ENCODE measurements at regions not wholly inside any gene's neighbourhood (a gene's known extent, or its start where the extent isn't known, plus 50 kb on each side); places are given as distances from the start of the nearest gene placed in this dataset.

DNA sequence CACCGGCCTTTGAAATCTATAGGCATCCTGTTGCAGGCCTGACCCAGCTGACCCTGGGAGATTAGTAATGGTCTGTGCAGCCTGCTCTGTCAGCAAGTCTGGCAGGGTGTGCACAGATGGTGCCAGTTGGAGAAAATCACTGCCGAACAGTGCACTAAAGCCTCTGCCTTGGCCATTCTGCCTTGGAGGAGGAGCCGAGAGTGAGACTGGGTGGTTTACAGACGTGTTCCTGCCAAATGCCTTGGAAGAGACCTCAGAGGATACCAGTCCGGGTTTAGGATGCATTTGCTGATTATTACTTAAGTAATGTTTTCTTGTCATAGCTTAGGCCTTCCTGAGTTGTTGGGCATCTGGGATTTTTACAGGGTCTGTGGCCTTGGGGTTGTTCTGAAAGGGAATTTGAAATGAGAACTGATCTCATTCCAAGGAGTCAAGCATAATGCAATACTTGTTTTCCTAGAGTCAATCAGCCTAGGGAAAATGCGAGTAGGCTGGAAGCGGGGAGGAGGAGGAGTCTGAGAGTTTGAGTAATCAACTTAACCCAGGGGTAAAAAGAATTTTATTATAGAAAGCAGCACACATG lies 292.1 kb downstream of the SOX4 start:
- DNase-seq (ENCODE audit: low read depth in 2 of 2) = no peak

DNA sequence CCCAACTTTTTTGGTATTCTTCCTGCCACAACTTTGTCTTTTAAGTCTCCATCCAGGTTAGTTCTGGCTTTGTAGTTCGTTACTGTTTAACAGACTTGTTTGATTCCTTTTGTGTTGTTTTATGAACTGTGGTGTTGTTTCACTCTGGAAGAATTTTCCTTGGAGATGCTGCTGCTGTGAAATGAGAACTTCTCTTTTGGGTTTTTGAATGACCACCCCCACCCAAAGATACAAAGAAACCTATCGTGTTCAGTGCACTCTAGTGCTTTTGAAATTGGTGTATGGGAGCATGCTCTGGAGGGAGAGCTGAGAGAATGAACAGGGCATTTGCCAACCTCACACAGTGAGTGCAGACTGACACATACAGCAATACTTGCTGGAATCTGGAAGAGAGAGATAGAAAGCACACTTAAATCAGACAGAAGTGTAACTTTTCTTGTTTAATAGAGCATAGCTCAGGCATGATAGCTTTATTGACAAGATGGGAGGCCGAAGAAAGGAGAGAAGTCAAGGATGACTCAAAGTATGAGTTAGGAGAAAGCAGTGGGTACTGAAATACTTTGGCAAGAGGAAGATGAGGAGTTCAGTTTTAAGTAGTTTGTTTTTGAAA lies 293.1 kb downstream of the SOX4 start:
- DNase-seq (ENCODE audit: low read depth in 2 of 2) = no peak

DNA sequence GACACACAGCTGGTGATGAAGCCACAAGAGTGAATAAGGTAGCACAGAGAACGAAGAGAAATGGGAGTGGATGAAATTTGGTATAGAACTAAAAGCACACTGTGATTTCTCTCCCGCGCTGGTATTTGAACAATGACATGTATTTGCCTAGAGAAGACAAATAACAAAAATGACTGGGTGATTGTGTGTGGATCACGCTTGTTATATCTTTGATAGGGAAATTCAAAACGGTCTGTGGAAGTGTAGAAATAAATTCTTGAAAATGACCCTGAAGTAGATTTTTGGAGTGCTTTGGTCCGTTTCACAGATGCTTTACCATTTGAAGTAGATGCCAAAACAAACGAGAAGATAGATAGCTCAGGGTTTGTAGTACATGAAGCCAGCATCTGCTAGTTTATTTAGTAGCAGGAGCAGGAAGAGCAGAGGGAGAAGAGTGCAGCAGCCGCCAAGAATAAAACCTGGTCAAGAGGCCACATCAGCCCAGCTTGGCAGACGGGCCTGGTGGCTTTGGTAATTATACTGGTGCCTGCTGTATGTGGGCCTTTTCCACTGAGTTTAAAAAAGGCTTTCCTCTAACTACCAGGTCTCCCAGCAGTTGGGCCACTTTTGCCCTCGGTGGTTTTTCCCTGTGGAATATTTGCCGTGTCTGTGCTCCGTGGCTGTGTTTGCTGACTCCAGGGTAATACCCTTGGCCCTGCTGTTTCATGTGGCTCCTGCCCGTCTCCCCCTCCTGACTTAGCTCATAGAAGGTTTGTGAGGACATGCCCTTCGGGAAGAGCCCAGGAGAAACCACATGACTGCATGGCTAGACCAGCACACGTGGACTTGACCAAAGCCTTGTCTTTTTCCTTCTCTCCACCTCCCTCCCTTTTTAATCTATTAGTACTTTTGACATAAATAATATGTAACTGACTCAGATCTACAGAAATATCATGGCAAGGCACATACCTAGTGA lies 294.0 kb downstream of the SOX4 start:
- DNase-seq (ENCODE audit: low read depth in 2 of 2) = no peak

DNA sequence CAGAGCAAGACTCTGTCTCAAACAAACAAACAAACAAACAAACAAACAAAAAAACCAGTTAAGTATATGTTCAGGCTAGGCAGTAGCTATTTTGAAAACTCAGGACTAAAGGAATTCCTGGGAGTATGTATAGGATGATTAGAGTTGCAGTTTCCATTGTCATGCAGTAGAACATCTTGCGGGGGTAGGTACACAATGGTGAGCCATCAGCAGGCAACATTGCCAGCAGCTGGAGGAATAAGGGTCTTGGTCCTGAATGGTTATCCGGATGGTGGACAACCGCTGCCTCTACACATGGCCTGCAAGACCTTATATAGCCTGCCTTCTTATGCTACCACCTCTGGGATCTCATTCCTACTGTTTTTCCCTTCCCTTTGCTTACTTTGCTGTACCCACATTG lies 297.5 kb downstream of the SOX4 start:
- DNase-seq (ENCODE audit: low read depth in 2 of 2) = no peak

DNA sequence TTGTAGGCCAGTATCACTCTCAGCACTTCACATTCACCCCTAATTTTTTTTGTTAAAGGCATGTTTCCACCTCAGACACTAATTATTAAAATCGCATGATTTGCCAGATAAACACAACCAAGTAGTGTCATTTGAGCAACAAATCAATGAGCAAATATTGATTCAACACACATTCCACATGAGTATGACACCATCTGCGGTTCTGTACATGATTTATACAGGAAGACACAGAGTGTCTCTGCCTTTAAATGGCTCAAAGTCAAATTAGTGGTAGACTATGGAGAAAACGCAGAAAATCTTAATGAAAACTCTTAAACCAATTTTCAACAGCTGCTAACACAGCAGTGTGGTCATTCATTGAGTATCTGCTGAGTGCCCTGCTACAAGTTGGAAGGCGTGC lies 300.2 kb downstream of the SOX4 start:
- DNase-seq (ENCODE audit: low read depth in 2 of 2) = no peak

DNA sequence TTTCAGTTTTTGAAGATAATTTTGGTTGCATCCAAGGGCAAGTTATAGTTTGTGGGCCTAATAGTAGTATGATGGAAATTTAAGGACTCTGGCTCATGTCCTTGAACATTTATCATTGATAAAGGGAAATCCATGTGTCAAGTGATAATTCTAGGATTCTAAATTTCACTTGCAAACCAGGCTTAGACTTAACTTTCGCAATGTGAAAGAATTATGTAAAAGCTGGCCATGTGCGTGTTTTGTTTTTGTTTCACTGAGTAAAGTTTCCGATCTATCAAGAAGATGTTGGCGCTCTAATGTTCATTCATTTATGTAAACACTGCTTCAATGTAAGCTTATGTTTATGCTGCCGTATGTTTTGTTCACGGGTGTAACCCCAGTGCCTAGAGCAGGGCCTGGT lies 302.0 kb downstream of the SOX4 start:
- DNase-seq (ENCODE audit: low read depth in 2 of 2) = no peak

DNA sequence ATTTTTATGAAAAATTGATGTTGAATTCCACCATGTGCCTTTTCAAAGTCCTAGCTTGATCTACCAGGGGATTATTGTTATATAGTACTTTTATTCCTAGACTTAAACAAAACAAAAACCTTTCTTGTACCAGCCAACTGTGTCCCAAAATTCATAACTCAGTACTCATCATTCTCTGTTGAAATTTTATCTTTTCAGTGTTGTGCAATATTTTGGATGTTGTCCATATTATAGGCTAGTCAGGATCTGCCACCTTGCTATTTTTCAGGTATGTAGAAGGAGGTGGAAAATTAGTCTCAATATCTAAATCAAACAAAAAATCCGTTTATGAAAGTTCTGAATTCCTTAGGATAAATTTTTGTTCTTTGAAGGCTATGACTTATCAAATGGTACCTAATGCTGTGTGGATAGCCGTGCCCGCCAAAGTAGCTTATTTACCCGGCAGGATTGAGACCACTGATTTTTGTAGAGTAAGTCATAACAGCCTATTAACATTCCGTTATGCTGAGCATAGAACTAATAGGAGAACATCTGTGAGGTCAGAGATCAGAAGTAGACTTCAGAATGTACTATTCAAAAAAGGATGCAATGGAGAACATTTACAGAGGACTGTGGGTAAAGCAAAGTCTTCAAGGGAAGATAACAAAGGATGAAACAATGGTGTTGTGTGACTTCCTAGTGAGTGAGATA lies 304.7 kb downstream of the SOX4 start:
- DNase-seq (ENCODE audit: low read depth in 2 of 2) = no peak

DNA sequence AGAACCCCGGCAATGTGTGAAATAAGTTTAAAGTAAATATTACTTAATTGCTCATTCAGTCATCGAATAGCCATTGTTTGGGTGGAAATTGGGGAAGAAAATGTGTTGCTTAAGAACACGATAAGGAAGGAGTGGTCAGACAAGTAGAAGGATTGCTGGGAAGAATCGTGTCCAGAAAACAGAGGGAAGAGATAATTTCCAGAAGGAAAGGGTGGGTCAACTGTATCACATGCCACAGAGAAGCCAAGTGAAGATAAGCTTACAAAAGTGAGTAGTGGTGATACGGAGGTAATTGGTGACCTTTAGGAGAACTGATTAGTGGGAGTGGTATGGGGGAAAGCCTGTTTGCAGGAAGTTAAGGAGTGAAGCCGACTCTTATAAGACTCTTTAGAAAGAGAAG lies 306.2 kb downstream of the SOX4 start:
- no peak for DNase-seq (ENCODE audit: low read depth in 2 of 2)

DNA sequence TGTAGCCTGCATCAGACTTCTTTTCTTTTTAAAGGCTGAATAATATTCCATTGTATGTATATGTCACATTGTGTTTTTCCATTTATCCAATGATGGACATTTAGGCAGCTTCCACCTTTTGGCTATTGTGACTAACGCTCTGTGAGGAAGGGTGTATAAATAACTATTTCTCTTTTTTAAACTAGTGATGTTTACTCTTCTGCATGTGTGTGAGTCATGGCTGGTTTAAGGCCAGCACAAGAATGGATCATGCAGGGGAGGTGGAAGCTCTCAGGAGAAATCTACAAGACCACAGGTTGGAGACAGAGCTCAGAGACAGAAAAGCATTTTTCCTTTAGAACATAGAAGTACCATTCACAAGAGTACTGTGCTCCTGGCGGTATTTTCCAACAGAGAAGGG lies 307.2 kb downstream of the SOX4 start:
- no peak for DNase-seq (ENCODE audit: low read depth in 2 of 2)

DNA sequence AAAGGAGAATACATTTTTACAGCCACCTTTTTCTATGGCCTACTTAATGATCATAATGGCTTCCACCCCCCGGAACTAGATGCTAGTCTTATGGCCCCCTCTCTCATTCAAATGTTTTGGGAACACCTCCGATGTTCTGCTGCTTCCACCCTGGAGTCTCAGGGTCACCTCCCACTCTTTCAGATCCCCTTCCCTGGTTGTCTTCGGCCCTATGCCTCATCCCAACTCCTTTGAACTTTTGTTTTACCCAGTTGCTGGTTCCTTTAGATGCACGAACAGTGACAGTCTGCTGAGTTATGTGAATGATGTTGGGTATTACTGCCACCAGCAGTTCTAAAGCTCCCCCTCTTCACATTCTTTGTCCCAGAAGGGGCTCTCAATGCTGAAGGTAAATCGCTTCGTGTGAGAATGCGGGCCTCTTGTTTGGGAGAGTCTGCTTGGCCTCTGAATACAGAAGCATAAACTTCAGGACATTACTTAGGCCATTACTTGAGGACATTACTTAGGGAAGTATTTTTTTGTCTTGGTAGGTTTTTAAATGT lies 309.1 kb downstream of the SOX4 start:
- DNase-seq (ENCODE audit: low read depth in 2 of 2) = no peak

DNA sequence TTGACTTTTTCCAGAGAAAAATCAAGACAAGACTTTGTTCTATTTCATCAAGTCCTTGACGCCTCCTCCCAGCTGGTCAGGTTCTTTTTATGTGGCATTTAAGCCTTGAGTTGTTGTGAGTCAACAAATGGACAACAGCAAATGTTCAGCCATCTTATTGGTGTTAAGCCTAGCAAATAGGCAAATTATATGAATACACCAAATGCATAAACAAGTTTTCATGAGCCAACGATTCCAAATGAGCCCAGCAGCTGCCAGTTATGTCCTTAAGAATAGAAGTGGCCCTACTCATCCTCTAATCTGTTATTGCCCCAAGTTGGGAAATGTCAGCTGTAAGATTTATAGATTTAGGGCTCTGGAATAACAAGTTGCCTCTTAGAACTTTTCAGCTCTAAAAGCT lies 312.0 kb downstream of the SOX4 start:
- DNase-seq (ENCODE audit: low read depth in 2 of 2) = no peak

DNA sequence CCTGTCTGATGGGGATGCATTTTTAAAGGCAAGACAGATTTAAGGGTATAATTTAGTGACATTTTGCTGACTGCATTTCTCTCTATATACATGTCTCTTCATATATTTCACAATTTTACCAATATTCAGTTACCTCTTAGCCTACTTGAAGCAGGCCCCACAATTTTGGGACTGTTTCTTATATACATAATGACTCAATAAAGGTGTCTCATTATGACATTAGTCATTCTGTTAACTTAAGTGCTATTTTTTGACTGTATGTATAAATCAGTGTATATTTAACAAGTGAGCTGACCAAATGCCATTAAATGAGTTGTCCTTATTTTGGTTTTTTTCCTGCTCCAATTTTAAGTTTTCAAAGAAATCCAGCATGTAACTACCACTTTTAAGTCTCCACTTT lies 313.3 kb downstream of the SOX4 start:
- no peak for DNase-seq (ENCODE audit: low read depth in 2 of 2)

DNA sequence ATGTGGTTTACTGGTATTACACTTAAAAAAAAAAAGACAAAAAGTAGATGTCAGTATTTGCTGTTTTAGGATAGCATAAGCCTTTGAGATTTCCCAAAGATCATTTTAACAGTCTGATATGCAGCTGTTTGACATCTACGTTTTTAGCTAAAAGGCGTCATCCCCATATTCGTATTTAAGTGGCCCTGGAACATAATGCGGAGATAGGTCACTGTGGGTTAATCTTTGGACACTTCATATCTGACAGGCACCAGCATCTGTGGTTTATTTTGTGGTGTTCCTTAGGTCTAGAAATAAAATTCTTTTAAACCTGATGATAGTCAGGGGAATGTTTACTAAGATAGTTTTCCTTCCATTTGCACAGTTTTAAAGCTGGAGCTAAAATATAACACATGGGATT lies 313.7 kb downstream of the SOX4 start:
- no peak for DNase-seq (ENCODE audit: low read depth in 2 of 2)

DNA sequence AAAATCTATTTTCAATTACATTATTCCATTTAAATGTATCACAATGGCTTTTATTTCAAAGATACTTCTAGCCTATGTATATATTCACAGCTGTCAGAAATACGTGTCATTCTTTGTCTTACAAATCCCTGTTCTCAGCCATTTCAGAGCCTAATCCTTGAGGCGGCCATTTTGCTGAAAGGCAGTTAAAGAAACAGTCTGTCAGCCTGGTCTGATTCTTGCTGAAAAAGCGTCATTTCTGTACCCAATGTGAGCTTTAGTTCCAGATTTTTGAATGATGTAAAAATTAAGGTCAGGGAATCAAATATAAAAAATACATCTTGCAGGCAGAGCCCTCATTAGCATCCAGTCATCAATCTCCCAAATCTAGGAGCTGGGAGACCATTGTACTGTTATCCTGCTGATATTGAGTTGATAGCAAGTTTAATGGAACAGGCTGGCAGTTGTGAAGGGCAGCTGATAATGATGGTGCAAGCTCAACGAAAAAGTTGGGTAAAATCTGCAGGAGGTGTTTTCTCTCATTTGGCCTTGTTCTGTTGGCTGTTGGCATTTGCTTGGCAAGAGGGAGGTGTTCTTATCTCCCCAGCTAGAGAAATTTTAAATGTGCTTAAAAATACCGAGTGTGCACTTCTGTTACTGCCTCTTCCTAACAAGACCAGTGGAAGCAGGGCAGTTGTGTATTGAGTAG lies 314.8 kb downstream of the SOX4 start:
- DNase-seq (ENCODE audit: low read depth in 2 of 2) = no peak

DNA sequence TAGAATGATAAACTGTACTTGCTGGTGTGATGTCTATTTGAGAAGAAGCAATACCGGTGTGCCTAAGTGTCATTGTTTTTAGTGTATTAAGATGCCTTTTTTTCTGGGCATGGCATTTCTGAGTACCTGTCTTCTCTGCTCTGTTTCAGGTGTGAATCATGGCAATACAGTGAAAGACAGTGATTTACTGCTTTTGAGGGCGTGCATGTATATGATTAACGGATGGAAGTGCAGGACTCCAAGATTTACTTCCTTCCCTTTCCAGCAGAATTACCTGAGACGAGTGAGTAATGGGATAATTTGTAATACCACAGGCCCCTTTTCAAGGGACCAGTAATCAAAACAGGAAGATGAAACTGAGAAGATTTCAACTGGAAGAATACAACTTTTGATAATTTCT lies 315.8 kb downstream of the SOX4 start:
- no peak for DNase-seq (ENCODE audit: low read depth in 2 of 2)

DNA sequence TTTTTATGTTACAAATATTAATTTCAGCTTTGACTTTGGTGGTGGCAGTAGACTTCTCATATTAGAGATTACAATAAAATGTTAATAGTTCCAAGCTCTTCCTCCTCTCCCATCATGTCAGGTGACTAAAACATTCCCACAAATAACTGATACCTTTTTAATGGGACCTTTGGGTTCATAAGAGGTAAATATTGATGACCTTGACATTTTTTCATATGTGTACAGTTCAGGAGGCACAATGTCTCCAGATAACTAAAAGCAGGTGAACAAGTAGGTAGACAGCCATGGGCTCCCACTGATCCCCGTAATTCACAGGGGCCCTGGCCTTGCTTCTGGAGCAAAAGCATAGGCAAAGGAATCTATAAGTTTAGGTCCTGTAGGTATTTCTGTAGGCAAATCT lies 317.7 kb downstream of the SOX4 start:
- no peak for DNase-seq (ENCODE audit: low read depth in 2 of 2)

DNA sequence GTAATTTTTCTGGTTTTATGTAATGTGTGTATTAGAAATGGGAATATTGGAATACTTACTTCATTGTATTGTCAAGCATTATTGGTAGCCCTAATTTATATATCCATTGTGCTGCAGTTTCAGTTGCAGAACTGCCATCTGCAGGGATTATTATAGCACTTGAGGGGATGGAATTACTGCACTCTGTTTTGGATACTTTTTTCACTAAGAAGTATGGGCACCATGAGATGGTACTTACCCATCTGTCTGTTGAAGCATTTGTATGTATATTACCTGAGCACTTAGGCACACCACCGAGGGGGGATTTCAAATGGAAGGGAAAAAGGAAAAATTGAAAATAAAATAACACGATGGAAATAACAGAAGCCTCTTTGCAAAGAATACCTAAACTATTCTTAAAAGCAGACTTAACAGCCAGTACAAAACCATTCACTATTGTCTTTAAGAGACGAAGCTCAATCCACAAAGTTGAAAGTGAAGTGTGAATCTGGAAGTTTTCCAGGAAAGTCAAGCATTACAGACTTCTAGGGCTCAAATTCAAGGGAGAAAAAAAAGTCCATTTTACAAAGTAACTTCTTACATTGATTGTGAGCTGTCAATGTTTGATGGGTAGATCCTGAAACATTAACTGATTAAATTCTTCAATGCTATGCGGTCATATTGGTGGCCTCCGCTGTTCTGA lies 318.7 kb downstream of the SOX4 start:
- DNase-seq (ENCODE audit: low read depth in 2 of 2) = no peak

DNA sequence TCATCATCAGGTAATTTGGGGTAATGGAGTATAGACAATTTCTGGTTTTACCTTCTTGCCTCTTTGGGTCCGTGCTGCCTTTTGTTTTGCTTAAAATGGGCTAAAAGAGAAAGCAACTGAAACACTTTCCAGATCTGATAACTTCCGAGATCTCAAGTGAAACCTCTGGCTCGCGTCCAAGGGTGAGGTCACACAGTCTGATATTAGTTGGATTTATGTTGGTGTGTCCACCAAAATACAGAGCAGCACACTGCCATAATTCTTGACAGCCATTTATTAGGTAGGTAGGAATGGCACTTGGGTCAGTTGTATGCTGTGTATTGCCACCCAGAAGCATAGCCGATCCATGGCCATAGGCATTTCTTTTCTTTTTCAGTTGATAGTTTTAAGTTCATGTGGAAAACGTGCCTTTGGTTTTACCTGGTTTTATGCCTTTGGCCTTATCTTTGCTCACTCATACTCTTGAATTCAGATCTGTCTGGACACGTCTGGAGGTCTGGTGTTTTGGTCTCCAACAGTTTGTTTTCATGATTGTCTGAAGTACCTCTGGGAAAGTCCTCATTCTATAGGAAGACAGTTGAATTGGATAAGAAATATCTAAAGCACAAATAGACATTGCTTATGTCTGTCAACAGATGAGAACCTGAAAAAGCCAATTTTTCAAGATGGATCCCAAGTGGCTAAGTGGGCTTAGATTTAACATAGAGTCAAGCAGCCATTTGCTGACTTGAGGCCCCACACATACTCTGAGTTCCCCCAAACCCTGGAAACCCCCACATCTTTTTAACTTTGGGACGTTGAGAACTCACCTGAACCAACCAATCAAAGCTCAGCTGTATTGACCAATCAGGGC lies 320.8 kb downstream of the SOX4 start:
- DNase-seq (ENCODE audit: low read depth in 2 of 2) = peak; percentile 4 to 59

DNA sequence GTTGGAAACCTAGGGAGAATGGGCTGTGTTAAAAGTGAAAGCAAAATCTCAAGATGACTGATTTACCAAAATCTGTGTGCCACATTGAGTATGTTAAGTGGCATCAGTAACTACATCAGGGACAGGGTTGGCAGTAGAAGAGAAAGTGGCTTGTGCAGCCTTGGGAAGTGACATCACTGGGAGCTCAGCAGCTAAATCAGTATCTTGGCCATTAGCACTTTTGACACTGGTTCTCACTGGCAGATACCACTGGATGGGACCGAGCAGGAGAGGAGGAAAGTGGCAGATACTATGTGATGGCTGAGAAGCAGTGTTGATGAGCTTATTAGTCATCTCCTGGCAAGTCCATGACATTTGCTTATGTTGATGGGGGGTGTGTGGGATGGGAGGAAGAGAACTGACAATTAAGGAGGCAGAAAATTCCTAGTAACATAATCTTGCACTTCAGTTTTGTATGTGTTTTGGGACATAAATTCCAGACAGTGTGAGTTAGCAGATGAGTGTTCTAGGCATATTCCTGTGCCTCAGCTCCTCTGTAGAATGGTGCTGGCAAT lies 322.2 kb downstream of the SOX4 start:
- no peak for DNase-seq (ENCODE audit: low read depth in 2 of 2)

DNA sequence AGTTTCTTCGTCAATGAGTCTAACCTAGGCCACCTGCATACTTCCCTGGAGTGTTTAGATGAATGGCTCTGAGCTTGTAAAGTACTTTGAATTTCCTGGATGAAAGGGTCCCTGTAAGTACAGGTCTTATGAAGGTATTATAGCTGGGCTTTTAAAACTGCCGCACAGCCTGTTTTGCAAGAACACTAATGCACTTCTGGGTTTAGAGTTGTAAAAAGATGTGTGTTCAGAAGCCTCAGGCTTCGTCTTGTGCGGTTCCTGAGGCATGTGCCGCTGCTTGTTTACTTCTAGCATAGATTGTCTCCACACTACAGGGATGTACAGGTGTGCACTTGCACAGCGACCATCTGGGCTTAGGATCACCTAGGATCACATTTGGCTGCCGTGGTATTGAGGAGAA lies 324.5 kb downstream of the SOX4 start:
- no peak for DNase-seq (ENCODE audit: low read depth in 2 of 2)
